Fibroblast of the conjunctiva (primary cell): ENCODE measurements at regions not wholly inside any gene's neighbourhood (a gene's known extent, or its start where the extent isn't known, plus 50 kb on each side); places are given as distances from the start of the nearest gene placed in this dataset.
A peak's percentile ranks its signal among the peaks of the same experiment; 100 is the strongest.
"Not testable (repeated sequence)": the region's sequence is repeated elsewhere in the genome, so short reads cannot be mapped to it uniquely, and the experiment has no call there.

ENCODE experiments used
- DNase-seq: peaks from one replicate; pipeline ENCODE4 v3.0.0-alpha.2; 2010; ENCODE audit warnings: low read depth

- DNase-seq = no peak
These were observed 210.0 kb downstream of the PLA2G4A start for GRCh38 chr1:187038784-187039183.

DNA sequence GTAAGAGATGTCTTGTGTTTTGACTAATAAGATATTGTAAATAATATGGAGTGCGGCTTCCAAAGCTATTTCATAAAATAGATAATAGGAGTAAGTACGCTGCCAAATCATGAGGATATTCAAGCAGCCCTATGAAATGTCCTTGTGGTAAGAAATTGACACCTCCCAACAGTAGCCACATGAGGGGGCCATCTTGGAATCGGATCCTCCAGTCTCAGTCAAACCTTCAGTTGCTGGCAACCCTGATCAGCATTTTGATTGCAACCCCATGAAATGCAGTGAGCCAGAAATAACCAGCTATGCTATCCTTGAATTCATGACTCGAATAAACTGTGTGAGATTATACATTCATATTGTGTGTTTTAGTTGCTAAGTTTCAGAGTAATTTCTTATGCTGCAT is 212.4 kb downstream of the PLA2G4A start:
- DNase-seq = no peak

DNA sequence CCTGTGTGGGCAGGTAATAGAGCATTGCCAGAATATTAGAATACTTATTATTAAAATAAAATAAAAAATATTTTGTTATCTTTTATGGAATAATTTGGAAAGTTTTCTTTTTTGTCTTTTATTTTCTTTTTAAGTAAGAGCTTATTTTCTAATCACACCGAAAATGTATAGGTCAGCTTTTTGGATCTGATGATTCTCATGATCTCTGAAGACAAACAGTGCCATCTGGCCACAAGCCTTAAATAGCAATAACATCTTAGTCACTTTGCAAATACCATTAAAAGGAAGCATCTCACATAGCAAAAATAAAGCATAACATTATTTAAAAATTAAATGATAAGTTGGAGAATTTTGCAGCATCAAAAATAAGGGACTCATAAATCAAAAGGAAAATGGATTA is 213.8 kb downstream of the PLA2G4A start:
- no peak for DNase-seq

DNA sequence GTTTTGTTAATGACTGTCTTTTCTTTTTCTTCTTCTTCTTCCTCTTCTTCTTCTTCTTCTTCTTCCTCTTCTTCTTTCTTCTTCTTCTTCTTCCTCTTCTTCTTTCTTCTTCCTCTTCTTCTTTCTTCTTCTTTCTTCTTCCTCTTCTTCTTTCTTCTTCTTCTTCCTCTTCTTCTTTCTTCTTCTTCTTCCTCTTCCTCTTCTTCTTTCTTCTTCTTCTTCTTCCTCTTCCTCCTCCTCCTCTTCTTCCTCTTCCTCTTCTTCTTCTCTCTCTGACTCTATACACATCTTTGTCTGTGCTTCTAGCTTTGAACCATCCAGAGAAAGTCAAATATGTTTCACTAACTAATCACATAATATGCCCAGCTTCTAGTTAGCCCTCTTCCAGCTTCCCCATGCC is 214.7 kb downstream of the PLA2G4A start:
- not testable (repeated sequence) for DNase-seq

DNA sequence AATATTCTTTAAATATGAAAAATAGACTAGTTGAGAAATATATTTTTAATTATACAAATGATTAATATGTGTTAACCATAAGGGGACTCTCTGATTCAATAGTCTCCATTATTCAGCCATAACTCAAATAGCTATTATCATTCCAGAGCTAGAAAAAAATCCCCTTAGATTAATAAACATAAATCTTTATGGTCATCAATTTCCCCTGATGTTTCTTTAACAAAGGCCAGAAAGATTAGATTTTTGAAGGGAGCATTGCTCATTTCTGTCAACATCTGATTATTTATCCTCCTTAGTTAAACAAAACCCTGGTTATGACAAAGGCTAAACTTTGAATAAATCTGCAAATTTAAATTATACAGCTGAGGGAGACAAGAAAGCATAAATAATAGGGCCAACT is 215.7 kb downstream of the PLA2G4A start:
- no peak for DNase-seq

- no peak for DNase-seq
These were observed 216.6 kb downstream of the PLA2G4A start for GRCh38 chr1:187045371-187045770.

- DNase-seq = no peak
These were observed 217.5 kb downstream of the PLA2G4A start for GRCh38 chr1:187046293-187046692.

DNA sequence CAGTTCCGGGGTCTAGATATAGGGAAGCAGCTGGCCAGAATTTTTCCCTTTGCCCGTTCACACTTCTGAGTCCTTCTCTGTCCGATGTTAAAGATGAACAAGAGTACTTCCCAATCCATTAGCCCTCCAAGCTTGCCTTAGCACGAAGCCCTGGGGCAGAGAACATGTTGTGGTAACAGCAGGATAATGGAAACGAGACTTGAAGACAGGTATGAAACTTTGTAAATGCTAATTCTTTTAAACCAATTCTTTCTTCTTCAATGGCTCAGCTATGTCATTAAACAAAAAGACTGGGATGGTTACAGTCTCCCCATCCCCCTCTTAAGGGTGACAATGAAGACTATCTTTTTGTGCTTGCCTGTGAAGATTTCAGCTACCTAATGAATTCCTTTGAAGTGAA is 218.5 kb downstream of the PLA2G4A start:
- no peak for DNase-seq

DNA sequence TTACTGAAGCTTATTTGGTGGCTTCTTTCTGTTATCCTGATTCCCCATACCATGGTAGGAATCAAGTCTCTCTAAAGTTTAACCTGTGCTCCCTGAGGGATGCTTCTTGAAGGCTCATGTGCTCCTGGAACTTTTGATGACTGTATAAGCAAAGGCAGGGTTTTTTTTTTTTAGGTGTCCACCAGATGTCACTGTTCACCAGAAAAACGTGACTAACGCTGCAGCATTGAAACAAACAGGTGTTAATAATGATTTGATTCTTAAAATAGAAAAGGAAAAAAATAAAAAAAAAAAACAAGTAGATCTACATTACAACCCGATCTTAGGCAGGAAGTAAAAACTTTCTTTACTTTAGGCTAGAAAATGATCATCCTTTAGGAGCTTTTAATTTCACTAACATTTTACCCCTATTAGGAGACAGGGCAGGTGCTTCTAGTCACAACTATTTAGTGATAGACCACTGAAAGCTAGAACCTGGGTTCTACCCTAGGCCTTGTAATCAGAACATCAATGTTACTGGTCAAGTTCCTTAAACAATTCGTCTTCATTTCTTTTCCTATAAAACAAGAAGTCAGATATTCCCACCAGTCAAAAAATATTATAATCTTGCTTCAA is 223.0 kb downstream of the PLA2G4A start:
- peak; percentile 37 for DNase-seq

DNA sequence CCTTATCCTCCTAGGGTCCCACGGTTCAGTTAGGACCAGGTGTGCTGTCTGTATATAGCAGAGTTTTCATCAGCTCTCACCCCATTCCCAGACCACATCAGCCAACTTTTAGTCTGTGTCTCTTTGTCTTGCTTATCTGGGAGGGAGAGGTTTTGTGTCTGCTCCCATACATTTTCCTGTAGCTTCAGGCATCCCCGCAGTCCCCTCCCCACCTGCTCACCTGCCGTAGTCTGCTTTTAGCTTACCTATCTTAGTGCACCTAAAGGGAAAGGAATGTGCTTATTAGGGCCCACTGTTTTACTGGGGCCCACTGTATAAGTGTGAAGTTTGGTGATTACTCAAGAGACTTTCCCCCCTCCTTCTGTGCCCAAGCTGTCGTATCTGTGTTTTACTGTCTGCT is 225.1 kb downstream of the PLA2G4A start:
- no peak for DNase-seq

DNA sequence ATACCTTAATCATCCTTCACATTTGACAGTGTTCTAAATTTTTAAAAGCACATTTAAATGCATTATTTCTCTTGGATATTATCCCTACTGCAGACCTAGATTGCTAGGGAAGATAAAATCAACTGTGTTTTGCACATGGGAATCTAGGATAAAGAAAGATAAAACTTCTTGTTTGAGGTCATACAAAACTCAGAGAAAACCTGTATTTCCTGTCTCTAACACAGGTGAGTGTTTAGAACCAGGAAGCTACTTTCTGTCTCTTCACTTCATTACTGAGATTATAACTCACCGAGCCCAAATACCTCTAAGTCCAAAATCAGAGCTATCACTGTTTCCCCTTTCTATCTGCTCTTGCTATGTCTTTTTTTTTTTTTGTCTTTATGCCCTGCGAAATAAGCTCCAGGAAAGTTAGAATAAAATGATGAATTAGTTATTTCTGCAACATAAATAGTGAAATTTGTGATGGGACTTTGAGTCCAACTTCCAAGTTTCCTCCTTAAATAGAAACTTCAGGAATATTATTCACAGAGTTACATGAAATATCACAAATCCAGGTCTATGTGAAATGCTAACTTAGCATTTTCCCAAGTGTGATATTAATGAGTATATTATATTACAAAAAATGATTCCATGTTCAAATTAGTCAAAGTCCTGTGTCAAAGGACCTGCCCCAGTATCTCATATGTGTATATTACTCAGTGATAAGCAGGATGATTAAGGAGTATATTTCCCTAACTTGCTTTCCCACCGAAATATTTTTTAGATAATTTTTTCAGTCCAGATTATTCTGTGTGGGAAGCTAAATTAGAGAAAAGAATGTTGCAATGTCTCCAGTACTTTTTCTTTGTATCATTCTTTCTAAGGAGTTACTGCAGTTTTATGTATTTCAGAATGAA is 226.4 kb downstream of the PLA2G4A start:
- no peak for DNase-seq

DNA sequence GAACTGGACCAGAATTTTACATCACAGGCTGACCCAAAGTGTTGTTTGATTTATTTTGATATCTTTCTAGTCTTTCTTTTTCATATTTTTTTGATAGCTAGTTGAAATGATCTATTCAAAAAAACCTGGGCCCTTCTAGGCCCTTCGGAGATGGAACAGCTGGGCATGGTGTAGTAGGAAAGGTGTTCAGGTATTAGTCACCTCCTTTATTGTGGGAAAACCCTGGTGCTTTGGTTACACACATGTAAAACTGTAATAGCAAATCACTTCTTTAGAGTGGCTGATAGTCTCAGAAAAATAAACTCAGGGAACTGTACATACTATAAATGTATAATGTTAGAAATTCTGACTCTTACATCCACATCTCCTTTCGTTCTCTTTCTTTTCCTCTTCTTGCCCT is 234.5 kb downstream of the PLA2G4A start:
- DNase-seq = no peak

DNA sequence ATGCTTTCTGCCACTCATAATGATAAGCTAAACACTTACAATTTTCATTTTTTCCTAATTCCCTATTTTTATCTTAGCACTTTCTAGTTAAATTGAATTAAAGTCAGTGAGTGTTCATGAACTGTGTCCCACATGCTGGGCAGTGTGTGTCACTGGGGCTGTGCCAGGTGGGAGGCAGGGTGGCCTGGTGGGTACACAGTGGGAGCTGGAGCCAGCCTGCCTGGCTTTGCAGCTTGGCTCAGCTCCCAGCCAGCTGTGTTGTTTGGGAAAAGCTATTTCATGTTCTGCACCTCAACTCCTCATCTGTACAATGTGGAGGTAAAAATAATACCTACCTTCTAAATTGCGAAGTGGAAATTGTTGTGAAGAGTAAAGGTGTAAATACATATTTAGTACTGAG is 238.4 kb downstream of the PLA2G4A start:
- DNase-seq = no peak

DNA sequence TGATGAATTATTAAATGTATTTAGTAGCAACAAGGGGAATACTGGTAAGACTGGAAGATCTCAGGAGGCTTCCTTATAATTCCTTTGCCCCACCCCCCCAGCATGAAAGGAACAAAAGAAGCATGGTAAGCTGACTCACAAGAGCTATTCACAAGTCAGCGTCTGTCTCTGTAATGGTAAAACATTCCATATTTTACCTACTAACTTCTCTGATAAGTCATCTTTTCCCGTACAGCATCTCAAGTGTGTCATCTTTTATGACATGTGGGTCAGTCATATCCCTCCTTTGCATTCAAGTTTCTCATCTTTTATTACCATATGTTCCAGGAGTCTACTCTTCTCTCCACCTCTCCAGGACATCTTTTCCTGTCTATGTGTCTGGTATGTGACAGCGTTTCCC is 241.3 kb downstream of the PLA2G4A start:
- no peak for DNase-seq

DNA sequence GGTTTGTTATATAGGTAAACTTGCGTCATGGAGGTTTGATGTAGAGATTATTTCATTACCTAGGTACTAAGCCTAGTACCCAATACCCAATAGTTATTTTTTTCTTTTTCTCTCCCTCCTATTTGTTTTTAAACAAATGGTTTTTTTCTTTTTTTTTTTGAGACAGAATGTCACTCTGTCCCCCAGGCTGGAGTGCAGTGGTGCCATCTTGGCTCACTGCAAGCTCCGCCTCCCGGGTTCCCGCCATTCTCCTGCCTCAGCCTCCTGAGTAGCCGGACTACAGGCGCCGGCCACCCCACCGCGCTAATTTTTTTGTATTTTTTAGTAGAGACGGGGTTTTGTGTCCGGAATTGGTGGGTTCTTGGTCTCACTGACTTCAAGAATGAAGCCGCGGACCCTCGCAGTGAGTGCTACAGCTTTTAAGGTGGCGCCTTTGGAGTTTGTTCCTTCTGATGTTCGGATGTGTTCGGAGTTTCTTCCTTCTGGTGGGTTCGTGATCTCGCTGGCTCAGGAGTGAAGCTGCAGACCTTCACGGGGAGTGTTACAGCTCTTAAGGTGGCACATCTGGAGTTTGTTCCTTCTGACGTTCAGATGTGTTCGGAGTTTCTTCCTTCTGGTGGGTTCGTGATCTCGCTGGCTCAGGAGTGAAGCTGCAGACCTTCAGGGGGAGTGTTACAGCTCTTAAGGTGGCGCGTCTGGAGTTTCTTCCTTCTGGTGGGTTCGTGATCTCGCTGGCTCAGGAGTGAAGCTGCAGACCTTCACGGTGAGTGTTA is 243.7 kb downstream of the PLA2G4A start:
- DNase-seq = not testable (repeated sequence)

DNA sequence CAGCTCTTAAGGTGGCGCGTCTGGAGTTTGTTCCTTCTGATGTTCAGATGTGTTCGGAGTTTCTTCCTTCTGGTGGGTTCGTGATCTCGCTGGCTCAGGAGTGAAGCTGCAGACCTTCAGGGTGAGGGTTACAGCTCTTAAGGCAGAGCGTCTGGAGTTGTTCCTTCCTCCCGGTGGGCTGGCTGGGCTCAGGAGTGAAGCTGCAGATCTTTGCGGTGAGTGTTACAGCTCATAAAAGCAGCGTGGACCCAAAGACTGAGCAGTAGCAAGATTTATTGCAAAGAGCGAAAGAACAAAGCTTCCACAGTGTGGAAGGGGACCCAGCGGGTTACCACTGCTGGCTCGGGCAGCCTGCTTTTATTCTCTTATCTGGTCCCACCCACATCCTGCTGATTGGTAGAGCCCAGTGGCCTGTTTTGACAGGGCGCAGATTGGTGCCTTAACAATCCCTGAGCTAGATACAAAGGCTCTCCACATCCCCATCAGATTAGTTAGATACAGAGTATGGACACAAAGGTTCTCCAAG is 244.3 kb downstream of the PLA2G4A start:
- DNase-seq = not testable (repeated sequence)

DNA sequence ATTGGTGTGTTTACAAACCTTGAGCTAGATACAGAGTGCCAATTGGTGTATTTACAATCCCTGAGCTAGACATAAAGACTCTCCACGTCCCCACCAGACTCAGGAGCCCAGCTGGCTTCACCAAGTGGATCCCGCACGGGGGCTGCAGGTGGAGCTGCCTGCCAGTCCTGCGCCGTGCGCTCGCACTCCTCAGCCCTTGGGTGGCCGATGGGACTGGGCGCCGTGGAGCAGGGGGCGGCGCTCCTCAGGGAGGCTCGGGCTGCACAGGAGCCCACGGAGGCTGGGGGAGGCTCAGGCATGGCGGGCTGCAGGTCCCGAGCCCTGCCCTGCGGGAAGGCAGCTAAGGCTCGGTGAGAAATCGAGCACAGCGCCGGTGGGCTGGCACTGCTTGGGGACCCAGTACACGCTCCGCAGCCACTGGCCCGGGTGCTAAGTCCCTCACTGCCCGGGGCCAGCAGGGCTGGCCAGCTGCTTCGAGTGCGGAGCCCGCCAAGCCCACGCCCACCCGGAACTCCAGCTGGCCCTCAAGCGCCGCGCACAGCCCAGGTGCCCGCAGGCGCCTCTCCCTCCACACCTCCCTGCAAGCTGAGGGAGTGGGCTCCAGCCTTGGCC is 245.0 kb downstream of the PLA2G4A start:
- DNase-seq = not testable (repeated sequence)

DNA sequence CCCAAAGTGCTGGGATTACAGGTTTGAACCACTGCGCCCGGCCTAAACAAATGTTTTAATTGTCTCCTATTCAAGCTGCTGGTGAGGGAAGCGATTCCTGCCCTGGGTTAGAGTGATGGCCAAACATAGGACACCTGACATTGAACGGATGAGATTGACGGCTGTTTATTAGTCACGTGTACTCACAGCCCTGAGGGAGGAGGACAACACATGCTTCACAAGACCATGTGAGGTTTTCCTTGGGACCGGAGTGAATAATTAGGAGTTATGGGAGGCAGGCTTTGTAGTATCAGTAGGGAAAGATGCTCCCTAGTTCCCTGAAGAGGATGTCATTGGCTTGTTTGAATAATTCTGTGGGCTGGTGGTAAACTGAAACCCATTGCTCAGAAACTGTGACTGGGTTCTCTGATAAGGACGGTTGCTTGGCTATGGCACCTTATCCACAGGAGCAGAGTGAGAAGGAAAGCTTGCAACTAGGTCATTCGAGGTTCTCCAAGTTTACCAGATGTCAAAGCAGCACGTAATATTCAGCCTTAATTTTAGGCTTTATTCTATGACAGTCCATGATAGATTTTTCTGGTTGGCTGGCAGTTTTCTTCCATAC is 245.8 kb downstream of the PLA2G4A start:
- DNase-seq = no peak

- DNase-seq = no peak
These were observed 248.2 kb downstream of the PLA2G4A start for GRCh38 chr1:187076922-187077321.

DNA sequence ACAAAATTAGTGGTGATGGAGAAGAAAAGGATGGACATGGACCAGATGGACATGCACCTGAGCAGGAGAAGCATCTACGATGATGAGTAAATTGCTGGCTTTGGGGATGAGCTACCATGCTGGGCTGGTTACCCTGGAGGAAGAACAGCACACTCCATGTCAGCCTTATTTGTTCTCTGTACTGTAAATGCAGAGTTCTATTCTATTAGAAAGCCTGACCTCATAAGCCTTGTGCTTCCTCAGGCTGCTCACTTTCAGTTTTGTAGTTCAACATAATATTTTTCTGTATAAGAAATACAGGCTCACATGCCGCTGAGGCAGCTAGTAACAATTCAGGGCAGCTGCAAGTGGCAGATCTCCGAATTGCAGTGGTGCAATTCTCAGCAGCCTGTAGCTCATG is 249.6 kb downstream of the PLA2G4A start:
- no peak for DNase-seq

- DNase-seq = no peak
These were observed 250.2 kb downstream of the PLA2G4A start for GRCh38 chr1:187078916-187079315.

- DNase-seq = no peak
These were observed 250.6 kb downstream of the PLA2G4A start for GRCh38 chr1:187079330-187079729.
